ENCODE measurements at regions not wholly inside any gene's neighbourhood (a gene's known extent, or its start where the extent isn't known, plus 50 kb on each side); places are given as distances from the start of the nearest gene placed in this dataset.
A peak's percentile ranks its signal among the peaks of the same experiment; 100 is the strongest.
"Not testable (repeated sequence)": the region's sequence is repeated elsewhere in the genome, so short reads cannot be mapped to it uniquely, and the experiment has no call there.

GRCh38 chr11:71093783-71094182, 158.6 kb downstream of the SHANK2 start:
- ATAC-seq: no peak
- H3K27me3 ChIP-seq: peaks cover 33% of the 10 kb centered on the region

GRCh38 chr11:71091506-71092265, 160.7 kb downstream of the SHANK2 start:
- H3K9me3 ChIP-seq: no peaks in the 10 kb centered on the region
- ATAC-seq: no peak
- H3K4me1 ChIP-seq: no peaks in the 10 kb centered on the region
- WGBS, 2 donors (ENCODE audit: low coverage in 1 of 2): 60 to 80% methylated on average over 1 to 3 of the region's 11 CpGs
- H3K4me3 ChIP-seq: no peak overlapping the region
- no peak overlapping the region for H3K27ac ChIP-seq
- TF ChIP-seq POLR2AphosphoS5 (IDR thresholded peaks at IDR 0.05): no peak
- TF ChIP-seq CTCF (IDR thresholded peaks at IDR 0.05): no peak
- TF ChIP-seq EP300 (IDR thresholded peaks at IDR 0.05): no peak
- TF ChIP-seq POLR2A (IDR thresholded peaks at IDR 0.05): no peak
- no peaks in the 10 kb centered on the region for H3K36me3 ChIP-seq
- peaks cover 15% of the 10 kb centered on the region for H3K27me3 ChIP-seq

More at GRCh38 chr11:71093783-71094182, 158.6 kb downstream of the SHANK2 start:
- Histone ChIP-seq H3K4me3 (no peak overlapping the region), H3K9me3 (no peaks in the 10 kb centered on the region), H3K27ac (no peak overlapping the region), H3K4me1 (no peaks in the 10 kb centered on the region), H3K36me3 (no peaks in the 10 kb centered on the region)
- 69% methylated on average over 4 of the region's 14 CpGs; no CpG with 5 or more reads in 1 of the 2 donors for WGBS, 2 donors (ENCODE audit: low coverage in 1 of 2)
- TF ChIP-seq POLR2A (IDR thresholded peaks at IDR 0.05): no peak
- no peak for TF ChIP-seq EP300 (IDR thresholded peaks at IDR 0.05)
- TF ChIP-seq POLR2AphosphoS5 (IDR thresholded peaks at IDR 0.05): no peak
- no peak for TF ChIP-seq CTCF (IDR thresholded peaks at IDR 0.05)

- WGBS, 2 donors (ENCODE audit: low coverage in 1 of 2): 64 to 65% methylated on average over 3 to 6 of the region's 11 CpGs
- no peak for ATAC-seq
- H3K27me3 ChIP-seq: no peaks in the 10 kb centered on the region
- H3K36me3 ChIP-seq: no peaks in the 10 kb centered on the region
- H3K9me3 ChIP-seq: no peaks in the 10 kb centered on the region
- no peak overlapping the region for H3K27ac ChIP-seq
- H3K4me3 ChIP-seq: no peak overlapping the region
- TF ChIP-seq CTCF (IDR thresholded peaks at IDR 0.05) (no peak), POLR2A (IDR thresholded peaks at IDR 0.05) (no peak), POLR2AphosphoS5 (IDR thresholded peaks at IDR 0.05) (no peak), EP300 (IDR thresholded peaks at IDR 0.05) (no peak)
- no peaks in the 10 kb centered on the region for H3K4me1 ChIP-seq
Measured at GRCh38 chr11:71089571-71089970, 162.8 kb downstream of the SHANK2 start.

GRCh38 chr11:71088314-71089215, 163.8 kb downstream of the SHANK2 start:
- not testable (repeated sequence) for H3K27me3 ChIP-seq, H3K36me3 ChIP-seq, H3K4me1 ChIP-seq, H3K9me3 ChIP-seq, H3K27ac ChIP-seq, ATAC-seq, H3K4me3 ChIP-seq
- 87 to 97% methylated on average over 4 to 6 of the region's 20 CpGs for WGBS, 2 donors (ENCODE audit: low coverage in 1 of 2)

GRCh38 chr11:71086687-71087258, 165.6 kb downstream of the SHANK2 start:
- H3K27ac ChIP-seq: no peak overlapping the region
- no peak for ATAC-seq
- WGBS, 2 donors (ENCODE audit: low coverage in 1 of 2): 43 to 60% methylated on average over 2 to 3 of the region's 14 CpGs

More at GRCh38 chr11:71086687-71087258, 165.6 kb downstream of the SHANK2 start:
- Histone ChIP-seq H3K4me3 (no peak overlapping the region), H3K27me3 (no peaks in the 10 kb centered on the region), H3K4me1 (no peaks in the 10 kb centered on the region), H3K36me3 (no peaks in the 10 kb centered on the region), H3K9me3 (no peaks in the 10 kb centered on the region)
- TF ChIP-seq POLR2A (IDR thresholded peaks at IDR 0.05) (no peak), CTCF (IDR thresholded peaks at IDR 0.05) (peak in 1 of 4 experiments; percentile 48)

Measured in gastroesophageal sphincter (tissue), 4 donors.